ENCODE measurements at regions not wholly inside any gene's neighbourhood (a gene's known extent, or its start where the extent isn't known, plus 50 kb on each side); places are given as distances from the start of the nearest gene placed in this dataset.

DNA sequence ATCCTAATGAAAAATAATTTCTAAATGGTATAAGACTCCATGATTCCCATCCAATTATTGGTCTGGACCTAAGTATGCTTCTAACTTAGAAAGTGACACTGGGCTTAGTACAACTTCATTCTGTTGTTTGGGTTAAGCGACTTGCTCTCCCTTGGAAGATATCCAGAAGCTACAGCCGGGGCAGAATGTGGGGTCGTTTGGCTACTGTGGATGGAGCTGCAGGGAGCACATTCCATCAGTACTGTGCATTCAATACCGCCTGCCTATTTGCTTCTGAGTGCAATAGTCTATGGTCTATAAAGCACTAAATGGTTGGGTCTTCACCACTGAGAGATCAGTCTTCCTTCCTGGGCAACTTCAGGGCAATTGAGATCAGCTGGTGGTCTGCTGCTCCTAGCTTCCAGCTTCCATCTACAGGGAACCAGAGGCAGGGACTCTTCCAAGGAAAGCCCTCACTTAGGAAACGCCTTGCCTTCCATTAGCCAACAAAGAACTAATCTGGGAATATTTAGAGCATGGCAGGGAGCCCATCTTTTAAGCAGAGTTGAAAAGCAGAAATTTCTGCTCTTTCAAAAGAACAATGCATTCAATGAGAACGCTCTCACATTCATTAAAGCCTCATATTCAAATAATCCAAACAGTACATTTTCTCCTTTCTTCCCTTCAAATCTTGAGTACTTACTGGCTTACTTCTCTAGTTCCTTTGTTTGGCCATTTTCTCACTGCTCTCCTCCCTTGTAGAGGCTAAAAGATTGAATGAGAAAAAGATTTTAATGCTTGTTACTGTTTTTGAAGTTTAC lies 1049.9 kb upstream of the TENM3 start:
- no peak for DNase-seq

DNA sequence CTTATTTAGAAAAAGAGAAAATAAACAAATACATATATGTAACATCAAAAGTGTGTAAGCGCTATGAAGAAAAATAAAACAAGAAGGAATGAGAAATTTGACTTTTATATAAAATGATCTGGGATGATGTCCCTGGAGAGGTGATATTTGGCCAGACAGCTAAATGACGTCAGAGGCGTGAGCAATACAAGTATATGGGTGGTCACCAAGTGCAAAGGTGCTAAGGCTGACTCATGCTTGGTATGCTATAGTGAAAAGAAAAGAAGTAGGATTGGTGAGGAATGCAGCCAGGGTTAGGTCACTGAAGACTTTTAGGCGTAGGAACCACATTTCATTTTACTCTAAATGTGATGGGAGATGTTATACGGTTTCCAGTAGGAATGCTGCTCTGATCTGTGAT lies 1049.1 kb upstream of the TENM3 start:
- DNase-seq, result no peak

DNA sequence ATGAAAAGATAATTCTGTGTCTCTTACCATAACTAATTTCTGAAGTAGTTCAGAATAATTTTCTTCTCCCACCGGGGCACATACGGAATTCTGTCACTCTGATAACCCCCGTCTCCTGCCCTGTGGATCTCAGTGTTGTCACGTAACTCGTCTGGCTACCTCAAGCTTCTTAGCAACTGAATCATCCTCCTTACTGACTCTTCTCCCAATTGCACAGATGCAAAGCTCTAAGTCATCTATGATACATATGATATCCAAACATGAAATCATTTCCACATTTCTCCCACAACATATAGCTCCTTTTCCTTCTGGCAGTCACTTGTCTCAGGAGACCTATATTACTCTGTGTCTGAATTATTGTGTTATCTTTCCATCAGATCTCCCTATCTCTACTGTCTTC lies 1043.1 kb upstream of the TENM3 start:
- DNase-seq, result no peak

DNA sequence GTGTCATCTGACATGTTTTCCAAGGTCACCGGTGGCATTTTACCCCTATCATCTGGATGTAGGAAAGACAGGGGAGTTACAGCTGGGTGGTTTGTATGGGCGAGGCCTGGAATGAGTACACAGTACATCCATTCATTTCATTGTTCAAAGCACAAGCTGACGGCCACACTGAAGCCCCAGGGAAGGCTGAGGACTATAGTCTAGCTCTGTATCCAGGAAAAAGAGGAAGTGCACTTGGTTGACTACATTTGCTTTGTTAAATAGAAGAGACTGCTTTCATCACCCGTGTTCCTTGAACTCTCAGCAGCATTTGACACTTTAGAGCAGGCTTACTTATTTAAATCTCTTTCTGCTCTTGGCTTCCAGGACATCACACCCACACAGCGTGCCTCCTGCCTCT lies 1041.0 kb upstream of the TENM3 start:
- no peak for DNase-seq

DNA sequence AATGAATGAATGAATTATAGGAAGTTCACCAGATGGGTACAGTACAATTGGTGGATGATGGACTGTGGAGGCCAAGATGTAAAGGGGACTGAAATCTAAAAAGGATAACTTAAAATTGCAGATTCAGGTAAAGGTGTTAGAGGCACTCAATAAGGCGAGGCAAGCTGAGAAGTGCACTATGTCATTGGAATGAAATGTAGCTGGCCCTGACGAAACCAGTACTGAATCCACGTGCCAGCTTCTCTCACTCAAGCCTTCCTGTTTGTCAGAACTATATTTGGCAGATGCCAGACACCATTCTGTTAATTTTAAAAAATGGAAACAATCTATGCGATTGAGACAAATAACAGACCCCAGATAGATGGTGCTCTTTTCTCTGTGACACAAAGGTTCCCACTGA lies 1039.1 kb upstream of the TENM3 start:
- no peak for DNase-seq

DNA sequence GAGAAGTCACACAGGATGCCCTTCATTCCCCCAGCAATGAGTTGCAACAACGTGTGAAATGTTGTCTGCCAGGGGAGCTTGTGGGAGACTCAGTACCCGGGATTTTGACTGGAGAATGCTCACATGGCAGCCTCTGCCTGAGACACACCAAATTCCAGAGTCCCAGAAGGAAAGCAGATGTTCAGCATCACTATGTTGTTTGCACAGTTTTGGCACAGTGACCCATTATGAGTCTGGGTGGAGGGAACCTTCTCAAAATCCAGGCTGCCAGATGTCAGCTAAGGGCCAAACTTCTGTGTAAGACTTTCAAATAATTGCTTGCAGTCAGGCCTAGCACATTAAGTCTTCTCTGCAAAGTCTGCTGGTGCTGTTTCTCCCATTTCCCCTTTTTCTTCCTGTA lies 1029.7 kb upstream of the TENM3 start:
- no peak for DNase-seq

DNA sequence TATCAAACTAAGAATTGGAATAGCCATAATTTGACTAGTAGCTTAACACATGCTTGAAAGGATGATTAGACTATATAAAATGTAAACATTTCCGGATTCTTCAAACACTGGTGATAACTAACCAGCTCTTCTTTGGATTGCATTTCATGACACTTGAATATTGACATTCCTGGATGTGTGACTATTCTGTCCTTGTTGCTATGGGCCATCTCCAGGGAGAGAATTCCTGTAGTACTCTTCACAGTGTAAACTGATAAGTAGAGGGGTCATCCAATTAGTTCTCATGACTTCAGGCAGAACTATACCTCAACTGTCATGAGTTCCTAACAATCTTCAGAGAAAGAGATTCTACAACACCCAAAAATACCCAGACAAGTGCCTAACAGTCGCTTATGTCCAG lies 1026.7 kb upstream of the TENM3 start:
- DNase-seq, result no peak

DNA sequence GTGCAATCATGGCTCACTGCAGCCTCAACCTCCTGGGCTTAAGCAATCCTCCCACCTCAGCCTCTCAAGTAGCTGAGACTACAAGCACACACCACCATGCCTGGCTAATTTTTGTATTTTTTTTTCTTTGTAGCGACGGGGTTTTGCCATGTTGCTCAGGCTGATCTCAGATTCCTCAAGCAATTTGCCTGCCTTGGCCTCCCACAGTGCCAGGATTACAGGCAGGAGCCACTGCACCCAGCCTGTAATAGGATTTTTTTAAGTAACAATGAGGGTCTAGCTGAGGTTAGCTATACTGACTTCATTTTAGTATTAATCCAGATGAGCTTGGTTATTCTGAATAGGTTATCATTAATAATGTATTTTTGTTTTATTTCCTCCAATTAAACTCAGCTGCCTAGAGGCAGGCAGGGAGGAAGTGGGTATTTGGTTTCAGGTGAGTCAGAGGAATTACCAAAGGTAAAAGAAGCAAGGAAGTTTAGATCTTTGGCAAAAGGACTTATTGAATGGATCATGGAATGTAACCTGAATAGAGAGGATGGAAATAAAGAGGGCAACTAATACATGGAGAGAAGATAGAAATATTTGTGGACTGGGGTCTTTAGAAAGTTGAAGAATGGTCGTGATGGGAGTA lies 1023.3 kb upstream of the TENM3 start:
- no peak for DNase-seq

DNA sequence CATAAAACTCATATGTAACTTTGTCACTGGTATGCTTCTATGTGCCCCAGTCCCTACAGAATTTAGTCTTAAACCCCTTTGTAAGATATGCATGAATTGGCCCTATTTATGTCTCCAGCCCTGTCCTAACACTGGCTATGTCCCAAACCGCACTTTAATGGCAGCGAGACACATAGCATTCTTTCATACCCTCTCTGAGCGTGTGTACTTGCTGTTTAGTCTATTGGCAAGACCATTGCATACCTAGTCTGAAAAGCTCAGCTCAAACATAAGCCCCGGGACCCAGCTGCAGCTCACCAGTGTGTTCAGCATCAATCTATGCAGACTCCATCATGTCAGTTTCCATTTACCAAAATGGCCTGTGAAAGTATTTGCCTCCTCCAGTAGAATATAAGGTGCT lies 1018.4 kb upstream of the TENM3 start:
- no peak for DNase-seq

DNA sequence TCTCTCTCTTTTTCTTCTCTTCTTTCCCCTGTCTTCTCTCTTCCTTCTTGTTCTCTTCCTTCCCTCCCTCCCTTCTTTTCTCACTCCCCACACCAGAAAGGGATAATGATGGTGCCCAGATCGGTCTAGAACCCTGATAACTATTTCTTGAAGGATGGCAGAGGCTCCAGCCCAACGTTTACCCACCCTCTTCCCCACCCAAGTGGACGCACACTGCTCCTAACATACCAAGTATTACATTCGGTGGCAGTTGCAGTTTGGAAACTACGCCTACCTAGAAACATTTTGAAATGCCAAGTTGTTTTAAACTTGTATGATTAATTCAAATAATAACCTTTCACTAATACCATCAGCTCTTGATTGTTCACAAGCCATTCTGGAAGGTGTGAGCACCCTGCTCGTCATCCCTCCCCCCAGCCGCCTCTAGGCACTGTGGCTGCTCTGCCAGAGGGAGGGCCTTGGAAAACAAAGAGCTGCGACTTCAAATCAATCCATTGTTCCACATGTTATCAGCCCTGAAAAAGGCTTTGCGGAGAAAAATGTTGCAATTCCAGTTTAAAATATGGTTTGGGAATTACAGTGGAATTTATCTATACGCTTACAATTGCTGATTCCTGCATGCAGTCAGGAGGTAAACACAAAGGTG lies 1017.5 kb upstream of the TENM3 start:
- DNase-seq, result no peak

DNA sequence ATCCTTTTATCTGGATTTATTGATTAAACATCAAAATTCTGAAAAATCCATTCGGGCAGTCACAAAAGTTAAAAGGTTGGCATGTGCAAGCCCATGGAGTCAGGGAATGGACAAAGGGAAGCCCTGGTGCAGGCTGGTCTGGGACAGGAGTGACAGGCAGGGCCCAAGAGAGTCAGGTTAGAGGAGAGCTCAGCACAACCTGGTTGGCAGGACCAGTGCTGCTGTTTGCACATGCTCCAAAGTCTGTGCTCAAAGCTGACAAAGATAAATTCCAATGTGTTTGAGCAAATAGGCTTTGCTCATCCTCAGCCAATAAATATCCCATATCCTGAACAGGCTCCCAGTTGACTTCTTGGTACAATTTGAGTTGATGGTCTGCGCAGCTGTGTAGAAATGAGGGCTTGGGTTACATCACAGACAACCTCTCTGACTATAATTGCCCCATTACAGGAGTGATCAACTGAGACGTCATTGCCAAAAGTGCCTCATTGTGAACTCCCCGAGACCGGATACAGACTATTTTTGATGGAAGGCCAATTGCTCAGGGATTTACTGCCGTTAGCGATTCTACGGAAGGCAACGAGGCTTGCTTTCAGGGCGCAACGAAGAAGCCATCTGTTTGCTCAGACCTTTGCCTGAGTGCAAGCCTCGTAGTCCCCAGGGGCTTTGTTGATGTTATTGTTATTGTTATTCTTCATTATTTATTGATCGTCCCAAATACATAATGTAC lies 1008.1 kb upstream of the TENM3 start:
- DNase-seq, result no peak

DNA sequence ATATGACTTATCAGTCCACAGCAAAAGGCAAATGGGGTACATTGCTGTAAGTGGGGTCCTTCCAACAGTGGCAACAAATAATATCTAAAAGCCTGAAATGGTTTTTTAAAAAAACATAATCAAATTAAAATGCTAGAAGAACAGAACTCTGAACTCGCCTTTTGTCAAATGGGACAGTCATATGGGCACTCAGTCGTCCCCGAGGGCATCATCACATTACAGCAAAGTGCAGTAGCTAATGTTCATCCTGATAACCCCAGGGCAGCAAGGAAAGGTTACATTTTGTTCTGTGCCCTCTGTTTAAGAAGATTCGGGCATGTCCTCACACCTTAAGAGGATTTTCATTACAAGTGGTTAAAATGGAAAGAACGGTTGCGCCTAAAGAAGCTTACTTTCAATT lies 997.9 kb upstream of the TENM3 start:
- DNase-seq, result no peak

DNA sequence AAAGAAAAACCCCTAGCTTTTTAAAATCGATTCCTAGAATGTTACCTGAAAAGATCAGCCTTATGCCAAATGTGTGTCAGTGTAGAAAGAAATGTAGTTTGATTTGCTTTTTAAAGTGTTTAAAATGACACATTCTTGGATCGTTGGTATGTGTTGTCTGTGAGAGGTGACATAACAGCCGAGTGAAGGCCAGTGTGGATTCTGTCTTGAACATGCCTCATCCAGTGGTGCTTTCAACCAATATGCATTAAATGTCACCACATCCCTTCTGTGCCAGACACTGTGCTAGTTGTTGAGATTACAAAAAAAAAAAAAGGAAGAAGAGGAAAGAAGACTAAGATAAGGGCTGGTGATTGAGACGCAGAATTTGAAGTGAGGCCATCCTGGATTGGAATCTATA lies 994.2 kb upstream of the TENM3 start:
- DNase-seq, result no peak

DNA sequence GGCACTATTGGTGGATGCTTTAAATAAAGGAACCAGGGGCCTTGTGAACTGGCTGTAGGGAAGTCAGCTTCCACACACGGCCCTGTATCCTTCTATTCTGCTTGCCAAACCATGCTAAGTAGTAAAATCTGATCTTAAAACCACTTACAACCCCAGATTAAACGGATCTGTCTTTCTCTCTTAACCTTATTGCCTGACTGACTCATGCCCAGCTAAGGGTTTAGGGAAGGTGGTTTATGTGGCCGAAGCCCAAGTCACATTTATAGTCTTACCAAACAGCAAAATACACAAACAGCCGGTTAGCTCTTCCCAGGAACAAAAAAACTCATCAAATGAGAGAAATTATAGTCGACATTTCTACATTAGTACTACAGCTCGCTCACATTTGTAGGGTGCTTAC lies 988.4 kb upstream of the TENM3 start:
- DNase-seq, result no peak

DNA sequence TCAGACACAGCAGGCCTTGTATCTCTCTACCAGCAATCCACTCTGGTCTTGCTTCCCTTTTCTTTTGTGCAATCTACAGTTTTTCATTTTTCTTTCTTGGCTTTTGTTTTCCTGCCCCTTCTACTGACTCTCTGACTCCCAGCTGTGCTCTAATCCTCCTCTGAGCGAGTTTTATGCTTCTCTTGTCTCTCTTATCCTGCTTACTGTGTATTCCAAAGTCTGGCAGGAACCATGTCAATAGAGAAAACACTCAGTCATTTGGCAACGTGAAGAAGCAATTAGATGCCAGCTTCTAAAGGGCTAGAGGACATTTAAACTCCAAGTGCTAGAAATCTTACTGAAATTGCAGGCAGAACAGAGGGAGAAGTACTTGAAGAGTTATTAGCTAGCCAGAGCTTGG lies 984.6 kb upstream of the TENM3 start:
- no peak for DNase-seq

DNA sequence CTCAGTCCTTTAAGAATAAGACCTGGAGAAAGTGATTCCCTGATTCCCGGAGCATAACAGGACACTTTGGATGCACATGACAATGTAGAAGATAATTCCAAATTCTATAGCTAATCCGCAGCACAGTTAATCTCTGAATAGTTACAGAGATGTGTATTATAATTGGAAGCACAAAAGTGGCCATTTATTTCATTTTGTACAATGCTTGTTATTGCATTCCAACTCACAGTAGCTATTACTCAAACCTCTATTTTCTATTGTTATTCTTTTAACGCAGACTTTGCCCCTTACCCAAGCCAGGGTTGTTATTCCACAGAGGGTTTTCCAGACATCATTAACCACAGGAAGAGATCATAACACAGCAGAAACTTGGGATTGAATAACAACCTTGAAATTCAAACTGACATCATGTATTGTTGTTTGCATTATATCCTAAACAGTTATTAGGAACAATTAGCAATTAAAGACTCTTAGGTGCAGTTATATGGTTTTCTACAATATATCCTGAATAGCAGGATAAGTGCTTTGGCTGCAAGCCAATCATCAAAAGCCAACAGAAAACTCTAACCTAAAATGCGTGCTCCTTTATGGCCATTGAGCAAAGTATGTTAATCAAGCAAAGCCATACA lies 984.0 kb upstream of the TENM3 start:
- no peak for DNase-seq

DNA sequence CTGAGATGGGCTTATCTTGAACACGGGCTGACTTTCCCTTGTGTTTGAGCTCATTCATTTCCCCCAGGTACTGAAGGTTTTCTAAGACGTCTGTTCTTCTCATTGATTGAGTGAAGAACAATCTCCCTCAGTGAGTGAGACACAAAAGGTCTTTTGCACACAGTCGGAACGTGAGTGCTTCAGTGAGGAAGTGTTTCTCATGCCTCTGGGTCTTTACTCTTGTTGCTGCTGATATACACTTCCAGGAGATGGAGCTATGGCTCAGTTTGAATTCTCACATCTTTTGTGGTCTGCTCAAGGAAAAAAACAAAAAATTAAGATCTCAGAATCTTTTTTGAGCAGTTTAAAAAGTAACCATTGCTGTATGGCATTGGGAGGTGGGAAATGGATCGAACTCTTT lies 981.9 kb upstream of the TENM3 start:
- no peak for DNase-seq

DNA sequence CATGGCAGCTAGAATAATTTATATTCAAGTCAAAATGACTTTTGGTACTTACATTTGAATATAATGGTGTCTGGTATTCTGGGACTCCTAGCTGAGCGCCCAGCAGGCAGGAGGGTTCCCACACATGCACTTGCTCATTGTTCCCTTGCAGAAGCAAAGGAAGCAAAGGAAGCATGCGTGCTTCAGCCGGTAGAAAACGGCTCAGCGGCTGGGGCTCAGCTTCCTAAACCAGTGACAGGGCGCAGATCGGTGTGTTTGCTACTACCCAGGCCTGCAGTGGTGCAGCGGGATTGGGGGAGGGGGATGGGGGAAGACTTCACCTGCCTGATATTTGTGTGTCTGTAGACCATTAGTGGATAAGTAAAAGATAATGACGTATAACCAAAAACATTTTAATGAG lies 978.3 kb upstream of the TENM3 start:
- DNase-seq, result no peak

DNA sequence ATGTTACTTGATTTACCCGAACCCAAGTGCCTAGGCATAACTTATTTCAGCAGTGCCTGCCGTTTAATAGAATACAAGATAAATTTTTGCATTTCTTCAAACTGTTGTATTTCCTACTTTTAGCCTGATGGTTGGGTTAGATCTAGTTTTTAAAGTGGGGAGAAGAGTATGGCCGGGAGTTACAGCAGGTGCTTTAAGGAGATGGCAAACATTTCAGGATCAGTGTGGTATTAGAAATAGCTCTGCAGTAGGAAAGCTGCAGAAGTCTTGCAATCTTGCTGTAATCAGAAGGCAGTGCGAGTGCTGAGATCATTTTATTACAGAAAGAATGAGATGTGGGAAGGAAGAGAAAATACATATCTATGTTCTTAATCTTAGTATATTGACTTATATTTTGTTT lies 977.8 kb upstream of the TENM3 start:
- DNase-seq, result no peak

DNA sequence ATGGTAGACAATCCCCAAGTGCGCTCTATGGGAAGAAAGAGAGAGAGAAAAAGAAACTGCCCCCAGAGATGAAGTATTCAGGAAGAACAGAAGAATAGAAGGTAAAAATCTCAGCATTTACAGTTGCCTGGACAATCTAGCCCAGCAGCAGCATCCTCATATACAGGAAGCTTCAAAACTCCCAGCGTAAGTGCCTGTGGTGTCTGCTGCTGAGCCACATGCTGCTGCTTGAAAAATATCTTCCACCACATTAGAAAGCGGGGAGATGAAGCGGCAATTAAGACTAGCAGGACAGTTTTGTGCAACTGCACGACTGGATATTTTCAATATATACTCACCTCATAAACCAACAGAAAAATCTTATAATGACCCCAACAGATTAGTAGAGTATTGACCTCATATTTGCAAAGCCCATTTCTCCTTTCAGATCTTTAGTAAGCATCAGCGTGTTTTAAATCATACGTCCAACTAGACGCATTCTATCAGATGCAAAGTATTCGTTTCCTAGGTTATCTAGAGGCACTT lies 972.0 kb upstream of the TENM3 start:
- DNase-seq, result no peak

DNA sequence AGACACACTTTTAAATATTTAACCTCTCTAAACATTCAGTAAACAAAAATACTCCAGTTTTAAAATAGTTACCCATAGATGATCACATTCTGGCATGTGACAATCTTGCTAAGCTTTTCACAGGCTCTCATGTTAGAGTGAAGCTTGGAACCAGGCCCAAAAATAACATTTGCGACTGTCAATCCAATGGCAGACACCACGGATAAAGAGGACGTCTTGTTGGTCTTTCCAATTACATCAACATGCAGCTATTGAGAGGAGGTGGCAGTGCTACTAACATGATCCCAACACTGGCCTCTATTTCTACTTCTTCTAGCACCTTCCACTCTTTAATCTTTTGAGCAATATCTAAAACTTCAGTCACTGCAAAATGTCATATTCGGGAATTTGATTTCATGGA lies 970.8 kb upstream of the TENM3 start:
- DNase-seq, result no peak

DNA sequence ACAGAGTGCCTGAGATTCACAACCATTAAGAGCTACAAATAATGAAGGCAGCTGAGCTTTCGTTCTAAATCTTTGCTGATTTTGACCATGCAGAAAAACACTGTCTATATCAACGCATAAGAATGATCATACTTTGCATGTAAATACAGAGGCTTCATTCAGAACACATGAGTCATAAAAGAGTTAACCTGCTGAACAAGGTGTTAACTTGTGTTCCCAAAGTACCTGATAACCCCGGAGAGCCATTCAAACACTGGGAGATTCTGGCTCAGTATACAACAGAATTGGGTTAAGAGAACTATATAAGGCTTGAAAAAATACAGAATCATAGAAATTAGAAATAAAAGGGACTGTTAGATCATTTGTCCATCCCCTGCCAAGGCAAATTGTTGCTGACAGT lies 964.3 kb upstream of the TENM3 start:
- no peak for DNase-seq

DNA sequence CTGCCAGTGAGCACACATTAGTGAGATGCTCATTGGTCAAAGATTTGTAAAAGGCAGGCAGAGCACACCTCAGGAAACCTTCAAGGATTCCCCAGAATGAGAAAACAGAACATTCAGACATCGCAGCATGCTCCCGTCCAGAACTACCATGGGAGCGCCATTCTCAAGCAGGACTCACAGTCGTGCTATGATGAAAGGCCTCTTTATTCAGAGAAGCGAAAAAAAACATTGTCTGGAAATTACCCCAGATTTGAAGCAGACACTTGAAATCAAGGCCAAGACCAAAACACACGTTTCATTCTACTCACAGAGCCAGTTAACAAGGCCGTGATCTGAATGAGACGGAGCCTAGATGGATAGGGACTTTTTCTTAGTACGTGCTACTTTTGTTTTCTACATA lies 961.8 kb upstream of the TENM3 start:
- DNase-seq, result no peak

All from CD4-positive, alpha-beta T cell treated with Interleukin-10 for 1 hour (primary cell).